22Rv1 (cell line): ENCODE measurements at regions not wholly inside any gene's neighbourhood (a gene's known extent, or its start where the extent isn't known, plus 50 kb on each side); places are given as distances from the start of the nearest gene placed in this dataset.

Source experiments
- ZFX ChIP-seq: fragments of 450-650 bp; IDR thresholded peaks from 2 replicates; pipeline ENCODE4 v1.6.1; 2017; ENCODE audit warnings: antibody characterized with exemption, borderline replicate concordance
- TF ChIP-seq, protein P1 (sequence below): fragments of 450-650 bp; IDR thresholded peaks from 2 replicates; pipeline ENCODE4 v1.5.1; 2017; ENCODE audit warnings: mild to moderate bottlenecking

DNA sequence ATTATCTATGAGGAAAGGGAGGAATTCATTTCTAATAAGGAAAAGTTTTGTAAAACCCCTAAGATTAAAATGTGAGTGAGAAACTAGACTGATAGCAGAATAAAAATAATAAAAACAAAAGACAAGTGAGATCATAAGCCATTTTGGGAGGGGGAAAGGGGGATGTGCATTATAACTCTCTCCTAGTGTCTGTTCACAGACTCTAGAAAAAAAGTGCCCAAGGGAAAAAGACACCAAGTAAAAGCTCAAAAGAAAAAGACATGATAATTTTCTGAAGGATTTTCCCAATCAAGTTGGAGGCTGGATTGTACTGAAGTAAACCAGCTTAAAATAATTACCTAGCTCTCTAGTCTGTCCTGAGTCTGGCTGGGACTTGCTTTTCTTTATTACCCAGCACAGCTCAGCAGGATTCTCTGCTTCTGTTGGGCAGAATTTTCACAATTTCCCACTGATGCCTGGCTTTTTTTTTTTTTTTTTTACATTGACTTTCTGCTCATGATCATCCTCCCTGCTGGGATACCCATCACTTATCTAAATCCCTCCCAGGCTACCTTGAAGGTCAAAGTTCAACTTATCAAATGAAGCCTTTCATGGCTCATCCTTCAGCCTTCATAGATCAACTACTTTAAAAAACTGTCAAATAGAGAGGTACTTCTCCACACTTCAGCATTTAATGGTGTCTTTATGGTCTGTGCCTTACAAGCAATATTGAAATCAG, 124.2 kb upstream of the KCNJ16 start:
- TF ChIP-seq, protein P1, sequence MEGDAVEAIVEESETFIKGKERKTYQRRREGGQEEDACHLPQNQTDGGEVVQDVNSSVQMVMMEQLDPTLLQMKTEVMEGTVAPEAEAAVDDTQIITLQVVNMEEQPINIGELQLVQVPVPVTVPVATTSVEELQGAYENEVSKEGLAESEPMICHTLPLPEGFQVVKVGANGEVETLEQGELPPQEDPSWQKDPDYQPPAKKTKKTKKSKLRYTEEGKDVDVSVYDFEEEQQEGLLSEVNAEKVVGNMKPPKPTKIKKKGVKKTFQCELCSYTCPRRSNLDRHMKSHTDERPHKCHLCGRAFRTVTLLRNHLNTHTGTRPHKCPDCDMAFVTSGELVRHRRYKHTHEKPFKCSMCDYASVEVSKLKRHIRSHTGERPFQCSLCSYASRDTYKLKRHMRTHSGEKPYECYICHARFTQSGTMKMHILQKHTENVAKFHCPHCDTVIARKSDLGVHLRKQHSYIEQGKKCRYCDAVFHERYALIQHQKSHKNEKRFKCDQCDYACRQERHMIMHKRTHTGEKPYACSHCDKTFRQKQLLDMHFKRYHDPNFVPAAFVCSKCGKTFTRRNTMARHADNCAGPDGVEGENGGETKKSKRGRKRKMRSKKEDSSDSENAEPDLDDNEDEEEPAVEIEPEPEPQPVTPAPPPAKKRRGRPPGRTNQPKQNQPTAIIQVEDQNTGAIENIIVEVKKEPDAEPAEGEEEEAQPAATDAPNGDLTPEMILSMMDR: no peak
- TF ChIP-seq ZFX: no peak
